SK-N-SH (cell line): ENCODE measurements at regions not wholly inside any gene's neighbourhood (a gene's known extent, or its start where the extent isn't known, plus 50 kb on each side); places are given as distances from the start of the nearest gene placed in this dataset.

ENCODE experiments used
- CTCF ChIA-PET: fragments of 300-600, 350-600 bp; formaldehyde crosslinking; extraction: SDS; loops from one replicate; lab custom pipeline; 2021; lab: Yijun Ruan, JAX
- POLR2A ChIA-PET: fragments of 350-600 bp; sonication (Branson Sonifier 250); formaldehyde crosslinking; extraction: SDS; loops from one replicate; lab custom pipeline; 2020; ENCODE audit warnings: antibody characterized with exemption, inconsistent platforms; lab: Yijun Ruan, JAX
- DNase-seq: peaks from one replicate; pipeline ENCODE4 v3.0.0; 2012
- H2AFZ ChIP-seq: fragments of 200-600 bp; sonication (generic); 2 replicates; pipeline ENCODE4 v1.8.1; 2016; ENCODE audit warnings: antibody characterized with exemption, mild to moderate bottlenecking, low read depth
- H3F3A ChIP-seq: fragments of 200-600 bp; sonication (generic); replicated peaks from 2 replicates; pipeline ENCODE3; 2016; ENCODE audit warnings: antibody characterized with exemption, mild to moderate bottlenecking; ENCODE audit not compliant: insufficient read depth
- H3K27ac ChIP-seq, 2 experiments: fragments of 200-500 bp in 1 of 2; fragments of 200-600 bp in 1 of 2; sonication (Bioruptor generic) in 1 of 2; sonication (generic), shearing (Covaris generic) in 1 of 2; 2 replicates each; pipeline versions ENCODE4 v1.5.1 to v1.6.1; 2014 to 2016; ENCODE audit warnings: low read depth in 2 of 2, inconsistent platforms in 1 of 2, low read length in 1 of 2, mild to moderate bottlenecking in 1 of 2, mixed read lengths in 1 of 2
- H3K27me3 ChIP-seq: fragments of 200-600 bp; sonication (generic), shearing (Covaris generic); 2 replicates; pipeline ENCODE4 v1.6.1; 2016; ENCODE audit warnings: mixed run types; ENCODE audit not compliant: insufficient read depth
- H3K36me3 ChIP-seq, 2 experiments: fragments of 200-500 bp in 1 of 2; fragments of 200-600 bp in 1 of 2; sonication (Bioruptor generic) in 1 of 2; sonication (generic) in 1 of 2; replicated peaks in 1 of 2; 2 replicates each; pipeline versions ENCODE3 to v1.5.1; 2014 to 2016; ENCODE audit warnings: low read length in 1 of 2, mild to moderate bottlenecking in 1 of 2; ENCODE audit not compliant: insufficient read depth in 2 of 2, control insufficient read depth in 1 of 2
- H3K4me1 ChIP-seq, 2 experiments: fragments of 200-500 bp in 1 of 2; fragments of 200-600 bp in 1 of 2; sonication (Bioruptor generic) in 1 of 2; sonication (generic), shearing (Covaris generic) in 1 of 2; 2 replicates each; pipeline versions ENCODE4 v1.5.1 to v1.6.1; 2014 to 2016; ENCODE audit warnings: low read depth in 1 of 2, low read length in 1 of 2, mixed run types in 1 of 2; ENCODE audit not compliant: insufficient read depth in 2 of 2, control insufficient read depth in 1 of 2
- H3K4me2 ChIP-seq: fragments of 200-600 bp; sonication (generic), shearing (Covaris generic); 2 replicates; pipeline ENCODE4 v1.6.1; 2017; ENCODE audit warnings: mixed run types
- H3K4me3 ChIP-seq, 2 experiments: fragments of 200-500 bp in 1 of 2; fragments of 200-600 bp in 1 of 2; sonication (Bioruptor generic) in 1 of 2; sonication (generic), shearing (Covaris generic) in 1 of 2; 2 replicates each; pipeline versions ENCODE4 v1.5.1 to v1.8.1; 2014 to 2016; ENCODE audit warnings: low read depth in 2 of 2, inconsistent platforms in 1 of 2, low read length in 1 of 2, mild to moderate bottlenecking in 1 of 2, mixed read lengths in 1 of 2, moderate library complexity in 1 of 2
- H3K79me2 ChIP-seq: fragments of 200-600 bp; sonication (generic); 2 replicates; pipeline ENCODE4 v1.8.1; 2017; ENCODE audit warnings: mild to moderate bottlenecking; ENCODE audit not compliant: insufficient read depth
- H3K9ac ChIP-seq: fragments of 200-600 bp; sonication (generic); 2 replicates; pipeline ENCODE4 v1.6.1; 2017; ENCODE audit warnings: mixed run types
- H3K9me2 ChIP-seq: fragments of 200-600 bp; sonication (generic); 2 replicates; pipeline ENCODE4 v1.6.1; 2017; ENCODE audit warnings: mixed run types
- H3K9me3 ChIP-seq: fragments of 200-600 bp; sonication (generic); 2 replicates; pipeline ENCODE4 v1.6.1; 2017; ENCODE audit warnings: mixed run types, mild to moderate bottlenecking, moderate library complexity
- H4K20me1 ChIP-seq: fragments of 200-600 bp; sonication (generic); 2 replicates; pipeline ENCODE4 v1.6.1; 2017; ENCODE audit warnings: mild to moderate bottlenecking, mixed run types; ENCODE audit not compliant: insufficient read depth
- CHD2 ChIP-seq: fragments of 150-350 bp; IDR thresholded peaks from 2 replicates; pipeline ENCODE4 v1.6.1; 2018; ENCODE audit warnings: low read length; ENCODE audit not compliant: partially characterized antibody
- EP300 ChIP-seq, 2 experiments: IDR thresholded peaks; 2 replicates each; pipeline versions ENCODE4 v1.4.0 to v1.6.1; 2012; ENCODE audit warnings: borderline replicate concordance in 1 of 2, low read depth in 1 of 2, low read length in 1 of 2
- JUND ChIP-seq: IDR thresholded peaks from 2 replicates; pipeline ENCODE4 v1.4.0; 2012
- PBX3 ChIP-seq: IDR thresholded peaks from 2 replicates; pipeline ENCODE4; 2012
- REST ChIP-seq: IDR thresholded peaks from 2 replicates; pipeline ENCODE4 v1.6.1; 2012; ENCODE audit warnings: mild to moderate bottlenecking, low read depth, low read length, moderate library complexity
- SIN3A ChIP-seq: IDR thresholded peaks from 2 replicates; pipeline ENCODE4 v1.6.1; 2012; ENCODE audit warnings: low read depth, mild to moderate bottlenecking, low read length, moderate library complexity, borderline replicate concordance
- TAF1 ChIP-seq: IDR thresholded peaks from 2 replicates; pipeline ENCODE4 v1.6.1; 2012; ENCODE audit warnings: low read depth, mild to moderate bottlenecking, low read length, moderate library complexity, borderline replicate concordance
- YY1 ChIP-seq: IDR thresholded peaks from 2 replicates; pipeline ENCODE4 v1.4.0; 2012; ENCODE audit warnings: low read depth, mild to moderate bottlenecking
- whole genome bisulfite sequencing: methylation state at CpG from one replicate; pipeline ENCODE4 v1.1.6; 2017; ENCODE audit warnings: low lambda C conversion rate; 5-methylcytosine and 5-hydroxymethylcytosine counted together
- TF ChIP-seq, protein P1 (sequence below): IDR thresholded peaks from 2 replicates; pipeline ENCODE4 v1.4.0; 2012; ENCODE audit warnings: low read depth
- TF ChIP-seq, protein P2 (sequence below): fragments of 150-350 bp; IDR thresholded peaks from 2 replicates; pipeline ENCODE4 v1.6.1; 2016; ENCODE audit warnings: mild to moderate bottlenecking, low read depth, low read length
- TF ChIP-seq, protein P3 (sequence below): IDR thresholded peaks from 2 replicates; pipeline ENCODE4 v1.4.0; 2012; ENCODE audit warnings: low read depth, borderline replicate concordance

DNA sequence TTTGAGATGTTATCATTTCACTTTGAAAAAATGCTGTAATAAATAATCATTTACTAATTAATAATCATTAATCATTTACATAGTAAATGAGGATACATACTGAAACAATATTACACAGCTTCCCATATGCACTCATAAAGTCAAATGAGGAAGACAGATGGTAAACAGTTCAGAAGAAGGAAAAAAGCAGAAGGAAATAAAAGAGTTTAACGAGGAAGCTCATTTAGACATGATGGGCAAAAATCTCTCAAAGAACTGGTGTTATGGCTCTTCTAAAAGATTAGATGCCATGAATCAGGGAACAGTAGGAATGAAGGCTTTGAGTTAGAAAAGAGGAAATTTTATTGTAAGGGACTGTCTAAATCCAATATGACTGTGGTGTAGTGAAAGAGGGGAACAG, 347.6 kb downstream of the PTPRC start:
- Histone ChIP-seq H3K27ac (no peak overlapping the region), H3K9ac (no peak overlapping the region), H3K36me3 (no peaks in the 10 kb centered on the region), H3K27me3 (no peaks in the 10 kb centered on the region), H4K20me1 (no peaks in the 10 kb centered on the region), H3K9me3 (no peaks in the 10 kb centered on the region), H2AFZ (no peak overlapping the region), H3K4me3 (no peak overlapping the region)
- WGBS = 69% methylated on average over 1 of the region's 1 CpG
- ChIA-PET POLR2A (no interaction called here), CTCF (no interaction called here)
- TF ChIP-seq TAF1 = no peak
- TF ChIP-seq, protein P1, sequence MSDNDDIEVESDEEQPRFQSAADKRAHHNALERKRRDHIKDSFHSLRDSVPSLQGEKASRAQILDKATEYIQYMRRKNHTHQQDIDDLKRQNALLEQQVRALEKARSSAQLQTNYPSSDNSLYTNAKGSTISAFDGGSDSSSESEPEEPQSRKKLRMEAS = no peak
- TF ChIP-seq YY1 = no peak
- no peak for TF ChIP-seq REST
- no peak for TF ChIP-seq EP300 (IDR thresholded peaks at IDR 0.05; ENCODE audit: borderline replicate concordance in 1 of 2, low read depth in 1 of 2, low read length in 1 of 2)
- TF ChIP-seq, all 33 proteins: peak for 0
- Histone ChIP-seq H3K4me1 (no peaks in the 10 kb centered on the region; a peak in 1 of 4 replicates), H3K4me2 (no peak overlapping the region), H3F3A (no peaks in the 10 kb centered on the region), H3K79me2 (no peaks in the 10 kb centered on the region), H3K9me2 (no peaks in the 10 kb centered on the region)
- DNase-seq = no peak

- Histone ChIP-seq H3F3A (no peaks in the 10 kb centered on the region), H3K4me3 (no peak overlapping the region), H3K4me1 (peaks cover 0 to 5% of the 10 kb centered on the region in 2 experiments; a peak in 1 of 4 replicates), H3K9ac (no peak overlapping the region), H3K9me3 (no peaks in the 10 kb centered on the region), H2AFZ (no peak overlapping the region), H3K27me3 (no peaks in the 10 kb centered on the region), H3K79me2 (no peaks in the 10 kb centered on the region), H3K36me3 (no peaks in the 10 kb centered on the region), H3K27ac (no peak overlapping the region), H3K9me2 (no peaks in the 10 kb centered on the region), H4K20me1 (no peaks in the 10 kb centered on the region), H3K4me2 (no peak overlapping the region)
- POLR2A ChIA-PET = no interaction called here
- no peak for DNase-seq
- CTCF ChIA-PET = interaction anchor here (1.0 kb wide), 1 partner anchor 9 kb away, joined by 4 read pairs; no protein-coding TSS in a partner anchor
- TF ChIP-seq TAF1 (no peak), CHD2 (no peak), SIN3A (no peak), REST (no peak), EP300 (IDR thresholded peaks at IDR 0.05; ENCODE audit: borderline replicate concordance in 1 of 2, low read depth in 1 of 2, low read length in 1 of 2) (no peak), JUND (no peak), PBX3 (no peak)
- TF ChIP-seq, protein P2, sequence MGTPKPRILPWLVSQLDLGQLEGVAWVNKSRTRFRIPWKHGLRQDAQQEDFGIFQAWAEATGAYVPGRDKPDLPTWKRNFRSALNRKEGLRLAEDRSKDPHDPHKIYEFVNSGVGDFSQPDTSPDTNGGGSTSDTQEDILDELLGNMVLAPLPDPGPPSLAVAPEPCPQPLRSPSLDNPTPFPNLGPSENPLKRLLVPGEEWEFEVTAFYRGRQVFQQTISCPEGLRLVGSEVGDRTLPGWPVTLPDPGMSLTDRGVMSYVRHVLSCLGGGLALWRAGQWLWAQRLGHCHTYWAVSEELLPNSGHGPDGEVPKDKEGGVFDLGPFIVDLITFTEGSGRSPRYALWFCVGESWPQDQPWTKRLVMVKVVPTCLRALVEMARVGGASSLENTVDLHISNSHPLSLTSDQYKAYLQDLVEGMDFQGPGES = no peak
- TF ChIP-seq, protein P3, sequence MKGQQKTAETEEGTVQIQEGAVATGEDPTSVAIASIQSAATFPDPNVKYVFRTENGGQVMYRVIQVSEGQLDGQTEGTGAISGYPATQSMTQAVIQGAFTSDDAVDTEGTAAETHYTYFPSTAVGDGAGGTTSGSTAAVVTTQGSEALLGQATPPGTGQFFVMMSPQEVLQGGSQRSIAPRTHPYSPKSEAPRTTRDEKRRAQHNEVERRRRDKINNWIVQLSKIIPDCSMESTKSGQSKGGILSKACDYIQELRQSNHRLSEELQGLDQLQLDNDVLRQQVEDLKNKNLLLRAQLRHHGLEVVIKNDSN = no peak
Observed at GRCh38 chr1:199002661-199003060, 363.8 kb downstream of the PTPRC start.
